Immature natural killer cell (primary cell): ENCODE measurements at regions not wholly inside any gene's neighbourhood (a gene's known extent, or its start where the extent isn't known, plus 50 kb on each side); places are given as distances from the start of the nearest gene placed in this dataset.

ENCODE experiments used
- DNase-seq, 3 donors: peaks; one replicate each; pipeline ENCODE4 v3.0.0; 2022; ENCODE audit warnings: mixed read lengths in 1 of 3
- H3K27ac Mint-ChIP-seq, 6 donors: one replicate each; pipeline ENCODE4 v1.8.0; 2020; ENCODE audit warnings: mixed read lengths in 6 of 6, mild to moderate bottlenecking in 5 of 6, inconsistent platforms in 4 of 6, moderate library complexity in 3 of 6
- H3K27me3 Mint-ChIP-seq, 3 donors: one replicate each; pipeline ENCODE4 v1.8.0; 2020 to 2021; ENCODE audit warnings: low read depth in 3 of 3, mild to moderate bottlenecking in 3 of 3, mixed read lengths in 3 of 3, moderate library complexity in 3 of 3, inconsistent platforms in 1 of 3
- H3K36me3 Mint-ChIP-seq, 3 donors: one replicate each; pipeline ENCODE4 v1.8.0; 2020; ENCODE audit warnings: mixed read lengths in 3 of 3, inconsistent platforms in 2 of 3, mild to moderate bottlenecking in 2 of 3
- H3K4me1 Mint-ChIP-seq, 2 donors: one replicate each; pipeline ENCODE4 v1.8.0; 2020; ENCODE audit warnings: inconsistent platforms in 2 of 2, mild to moderate bottlenecking in 2 of 2, mixed read lengths in 2 of 2, moderate library complexity in 1 of 2
- H3K4me3 Mint-ChIP-seq, 5 donors: one replicate each; pipeline ENCODE4 v1.8.0; 2020; ENCODE audit warnings: mild to moderate bottlenecking in 5 of 5, mixed read lengths in 5 of 5, inconsistent platforms in 3 of 5, moderate library complexity in 3 of 5
- H3K9me3 Mint-ChIP-seq, 6 donors: one replicate each; pipeline ENCODE4 v1.8.0; 2020; ENCODE audit warnings: mild to moderate bottlenecking in 6 of 6, mixed read lengths in 6 of 6, inconsistent platforms in 4 of 6, moderate library complexity in 3 of 6

DNA sequence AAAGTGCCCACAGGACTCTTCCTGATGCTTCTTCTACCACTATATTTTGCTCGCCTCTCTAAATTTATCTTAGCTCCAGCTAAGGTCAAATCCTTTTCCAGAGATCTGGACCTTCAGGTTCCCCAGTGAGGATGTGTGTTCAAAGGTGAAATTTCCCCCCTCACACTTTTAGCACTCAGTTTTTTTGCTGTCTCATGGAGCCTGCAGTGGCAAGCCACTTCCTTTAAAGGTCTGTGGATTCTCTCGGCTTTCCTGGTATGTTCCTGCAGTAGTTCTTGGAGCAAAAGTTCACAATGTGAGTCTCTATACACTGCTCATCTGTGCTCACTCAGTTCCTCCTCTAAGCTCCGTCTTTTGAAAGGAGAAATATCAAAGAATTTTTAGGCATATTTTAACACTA lies 181.4 kb downstream of the LURAP1L start:
- H3K4me3 Mint-ChIP-seq = no peak overlapping the region
- H3K27ac Mint-ChIP-seq = no peak overlapping the region
- H3K36me3 Mint-ChIP-seq = peaks cover 0 to 6% (median 0%) of the 10 kb centered on the region in 3 donors
- H3K4me1 Mint-ChIP-seq = no peaks in the 10 kb centered on the region
- DNase-seq = no peak
- peaks cover 0 to 10% (median 0%) of the 10 kb centered on the region in 3 donors for H3K27me3 Mint-ChIP-seq
- H3K9me3 Mint-ChIP-seq = peaks cover 20 to 60% (median 32%) of the 10 kb centered on the region in 6 donors

DNA sequence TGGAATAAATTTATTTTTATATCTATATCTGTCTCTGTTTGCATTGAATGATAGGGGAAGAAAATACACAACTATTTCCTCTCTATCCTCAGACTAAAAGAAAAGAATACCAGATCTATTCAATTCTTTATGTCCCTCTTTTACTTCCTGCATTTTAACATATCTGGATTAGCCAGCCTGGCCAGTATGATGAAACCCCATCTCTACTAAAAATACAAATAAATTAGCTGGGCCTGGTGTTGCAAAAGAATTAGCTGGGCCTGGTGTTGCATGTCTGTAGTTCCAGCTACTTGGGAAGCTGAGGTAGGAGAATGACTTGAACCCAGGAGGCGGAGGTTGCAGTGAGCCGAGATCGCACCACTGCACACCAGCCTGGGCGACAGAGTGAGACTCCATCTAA lies 182.0 kb downstream of the LURAP1L start:
- DNase-seq = no peak
- no peak overlapping the region for H3K4me3 Mint-ChIP-seq
- peaks cover 0 to 10% (median 0%) of the 10 kb centered on the region in 3 donors for H3K27me3 Mint-ChIP-seq
- no peaks in the 10 kb centered on the region for H3K4me1 Mint-ChIP-seq
- H3K36me3 Mint-ChIP-seq = peaks cover 0 to 6% (median 0%) of the 10 kb centered on the region in 3 donors
- H3K9me3 Mint-ChIP-seq = peaks cover 18 to 58% (median 30%) of the 10 kb centered on the region in 6 donors
- H3K27ac Mint-ChIP-seq = no peak overlapping the region

DNA sequence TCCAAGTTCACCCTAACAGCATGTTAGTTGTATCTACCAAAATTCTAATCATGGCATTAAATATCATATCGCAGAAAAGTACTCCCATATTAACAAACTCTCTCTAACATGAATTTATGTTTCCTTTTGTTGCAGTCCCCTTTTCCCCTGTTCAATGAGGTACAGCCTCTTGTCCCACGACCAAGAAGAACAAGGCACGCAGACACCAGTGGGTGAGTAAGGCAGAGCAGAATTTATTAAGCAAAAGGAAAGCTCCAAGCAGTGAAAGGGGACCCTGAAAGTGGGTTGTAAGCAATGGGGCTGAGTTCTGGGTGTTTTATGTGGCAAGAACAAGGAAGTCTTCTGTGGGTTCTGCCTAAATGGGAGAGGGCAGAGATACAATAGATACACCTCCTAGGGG lies 183.5 kb downstream of the LURAP1L start:
- Mint-ChIP-seq H3K27ac (no peak overlapping the region), H3K4me1 (no peaks in the 10 kb centered on the region), H3K27me3 (peaks cover 0 to 11% (median 1%) of the 10 kb centered on the region in 3 donors), H3K36me3 (peaks cover 0 to 6% (median 0%) of the 10 kb centered on the region in 3 donors), H3K4me3 (no peak overlapping the region), H3K9me3 (peaks cover 17 to 48% (median 25%) of the 10 kb centered on the region in 6 donors)
- DNase-seq = no peak

DNA sequence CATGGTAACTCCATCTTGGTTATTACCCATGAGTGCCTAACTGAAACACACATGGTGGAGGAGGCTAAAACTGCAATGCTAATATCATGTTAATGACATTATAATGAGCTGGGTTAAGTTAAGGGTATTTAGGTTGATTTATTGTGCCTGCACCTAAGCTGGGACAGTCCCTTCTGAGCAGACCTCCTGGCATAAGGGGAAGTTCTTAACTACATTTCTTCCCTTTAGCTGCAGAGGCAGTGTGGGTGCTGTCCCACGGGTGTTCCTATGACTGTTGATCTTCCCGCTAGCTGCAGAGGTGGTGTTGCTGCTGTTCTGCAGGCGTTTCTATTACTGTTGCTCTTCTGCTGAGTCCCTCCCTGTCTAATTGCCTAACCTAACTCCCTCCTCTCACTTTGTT lies 183.9 kb downstream of the LURAP1L start:
- Mint-ChIP-seq H3K4me1 (no peaks in the 10 kb centered on the region), H3K27ac (no peak overlapping the region), H3K4me3 (no peak overlapping the region), H3K36me3 (peaks cover 0 to 6% (median 0%) of the 10 kb centered on the region in 3 donors), H3K27me3 (peaks cover 0 to 11% (median 1%) of the 10 kb centered on the region in 3 donors), H3K9me3 (peaks cover 17 to 46% (median 23%) of the 10 kb centered on the region in 6 donors)
- DNase-seq = no peak

DNA sequence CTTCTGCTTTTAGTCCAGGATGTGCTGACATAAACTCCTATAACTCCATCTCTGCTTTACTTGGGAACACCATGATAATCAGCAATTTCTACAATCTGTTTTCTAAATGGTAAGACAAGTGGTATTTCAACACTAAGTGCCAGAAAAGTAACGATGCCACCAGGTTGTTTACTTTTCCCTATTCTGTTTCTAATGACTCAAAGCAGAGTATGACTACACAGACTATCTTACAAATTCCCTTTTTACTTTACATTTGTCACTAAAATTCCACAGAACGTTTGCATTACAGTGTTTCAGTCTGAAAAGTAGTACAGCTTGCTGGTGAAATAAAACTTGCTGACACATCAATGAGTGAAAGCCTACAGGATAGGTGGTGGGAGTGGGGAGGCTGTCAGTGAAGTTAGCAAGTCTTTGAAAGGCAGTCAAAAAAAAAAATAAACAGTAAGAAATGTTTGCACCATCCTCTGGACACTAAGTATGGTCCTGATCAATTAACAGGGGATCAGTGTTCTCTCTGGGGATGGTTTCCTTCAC lies 186.5 kb downstream of the LURAP1L start:
- Mint-ChIP-seq H3K9me3 (peaks cover 13 to 46% (median 20%) of the 10 kb centered on the region in 6 donors), H3K4me1 (no peaks in the 10 kb centered on the region), H3K36me3 (peaks cover 0 to 6% (median 0%) of the 10 kb centered on the region in 3 donors), H3K27ac (no peak overlapping the region), H3K4me3 (no peak overlapping the region), H3K27me3 (peaks cover 0 to 6% (median 1%) of the 10 kb centered on the region in 3 donors)
- DNase-seq = no peak

DNA sequence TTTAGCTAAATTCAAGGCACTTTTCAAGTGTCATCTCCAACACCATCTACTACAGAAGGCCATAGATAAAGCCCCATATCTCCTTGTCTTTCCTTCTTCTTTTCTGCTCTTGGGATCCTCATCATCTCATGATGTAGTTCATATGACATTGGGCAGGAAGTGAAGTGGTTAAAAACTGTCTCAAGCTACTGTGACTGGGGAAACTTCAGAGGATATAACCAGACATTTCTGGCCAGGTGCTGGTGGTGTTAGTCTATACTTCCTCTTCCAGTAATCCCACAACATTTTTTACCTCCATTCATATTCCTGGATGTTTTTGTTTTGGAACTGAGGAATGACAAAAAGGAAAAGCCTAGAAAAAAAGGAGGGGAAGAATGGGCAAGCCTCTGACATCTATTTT lies 188.7 kb downstream of the LURAP1L start:
- no peaks in the 10 kb centered on the region for H3K4me1 Mint-ChIP-seq
- peaks cover 6 to 39% (median 19%) of the 10 kb centered on the region in 6 donors for H3K9me3 Mint-ChIP-seq
- H3K27me3 Mint-ChIP-seq = peaks cover 0 to 6% (median 1%) of the 10 kb centered on the region in 3 donors
- no peak overlapping the region for H3K4me3 Mint-ChIP-seq
- no peaks in the 10 kb centered on the region for H3K36me3 Mint-ChIP-seq
- H3K27ac Mint-ChIP-seq = no peak overlapping the region
- DNase-seq = no peak

GRCh38 chr9:12964271-12964670 lies 189.5 kb downstream of the LURAP1L start:
- H3K36me3 Mint-ChIP-seq = no peaks in the 10 kb centered on the region
- no peaks in the 10 kb centered on the region for H3K4me1 Mint-ChIP-seq
- H3K27ac Mint-ChIP-seq = no peak overlapping the region
- no peak for DNase-seq
- H3K27me3 Mint-ChIP-seq = peaks cover 0 to 4% (median 1%) of the 10 kb centered on the region in 3 donors
- no peak overlapping the region for H3K4me3 Mint-ChIP-seq
- H3K9me3 Mint-ChIP-seq = peaks cover 4 to 34% (median 16%) of the 10 kb centered on the region in 6 donors

- no peak for DNase-seq
- Mint-ChIP-seq H3K27me3 (peaks cover 0 to 3% (median 1%) of the 10 kb centered on the region in 3 donors), H3K27ac (no peak overlapping the region)
Observed at GRCh38 chr9:12965303-12965702, 190.5 kb downstream of the LURAP1L start.

GRCh38 chr9:12968093-12968492 lies 193.3 kb downstream of the LURAP1L start:
- peaks cover 4 to 50% (median 23%) of the 10 kb centered on the region in 6 donors for H3K9me3 Mint-ChIP-seq
- H3K27me3 Mint-ChIP-seq = no peaks in the 10 kb centered on the region
- DNase-seq = no peak
- peaks cover 0 to 1% of the 10 kb centered on the region in 2 donors for H3K4me1 Mint-ChIP-seq
- no peaks in the 10 kb centered on the region for H3K36me3 Mint-ChIP-seq
- H3K27ac Mint-ChIP-seq = no peak overlapping the region
- H3K4me3 Mint-ChIP-seq = no peak overlapping the region

More at GRCh38 chr9:12965303-12965702, 190.5 kb downstream of the LURAP1L start:
- Mint-ChIP-seq H3K4me1 (no peaks in the 10 kb centered on the region), H3K36me3 (no peaks in the 10 kb centered on the region), H3K4me3 (no peak overlapping the region), H3K9me3 (peaks cover 4 to 36% (median 16%) of the 10 kb centered on the region in 6 donors)

DNA sequence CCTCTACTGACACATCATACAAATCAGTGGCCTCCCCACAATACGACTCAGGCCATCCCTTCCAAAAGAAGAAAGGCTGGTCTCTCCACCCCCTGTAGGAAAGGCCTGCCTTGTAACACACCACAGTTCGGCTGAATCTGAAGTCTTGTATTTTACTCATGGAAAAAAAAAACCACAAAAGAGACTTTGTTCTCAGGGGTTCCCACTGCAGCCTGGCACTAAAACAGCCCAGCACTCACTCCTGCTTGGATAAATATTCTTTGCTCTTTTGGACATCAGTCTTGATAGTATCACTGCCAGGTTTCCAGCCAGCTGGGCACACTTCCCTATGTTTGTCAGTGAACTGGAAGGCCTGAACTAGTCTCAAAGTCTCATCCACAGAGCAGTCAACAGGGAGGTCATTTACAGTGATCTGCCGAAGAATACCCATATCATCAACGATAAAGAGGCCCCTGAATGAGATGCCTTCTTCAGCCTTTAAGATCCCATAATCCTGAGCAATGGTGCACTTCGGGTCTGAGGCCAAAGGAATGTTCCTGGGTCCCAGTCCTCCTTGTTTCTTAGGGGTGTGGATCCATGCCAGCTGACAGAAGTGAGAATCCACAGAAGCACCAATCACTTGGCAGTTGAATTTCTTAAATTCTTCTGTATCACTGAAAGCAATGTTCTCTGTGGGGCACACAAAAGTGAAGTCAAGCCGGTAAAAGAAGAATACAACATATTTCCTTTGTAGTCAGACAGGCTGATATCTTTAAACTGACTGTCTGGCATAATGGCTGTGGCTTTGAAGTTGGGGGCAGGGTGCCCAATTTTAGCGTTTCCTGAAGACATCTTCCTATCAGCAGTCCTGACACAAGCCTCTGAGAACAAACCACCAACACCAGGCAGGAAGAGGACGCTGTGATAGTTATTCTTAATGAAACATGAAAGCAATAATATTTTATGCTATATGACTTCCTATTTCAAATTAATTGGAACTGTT lies 198.1 kb downstream of the LURAP1L start:
- H3K27me3 Mint-ChIP-seq = no peaks in the 10 kb centered on the region
- no peak overlapping the region for H3K4me3 Mint-ChIP-seq
- H3K36me3 Mint-ChIP-seq = peaks cover 0 to 2% (median 0%) of the 10 kb centered on the region in 3 donors
- peaks cover 4 to 54% (median 24%) of the 10 kb centered on the region in 6 donors for H3K9me3 Mint-ChIP-seq
- H3K27ac Mint-ChIP-seq = no peak overlapping the region
- DNase-seq = no peak
- peaks cover 0 to 1% of the 10 kb centered on the region in 2 donors for H3K4me1 Mint-ChIP-seq

DNA sequence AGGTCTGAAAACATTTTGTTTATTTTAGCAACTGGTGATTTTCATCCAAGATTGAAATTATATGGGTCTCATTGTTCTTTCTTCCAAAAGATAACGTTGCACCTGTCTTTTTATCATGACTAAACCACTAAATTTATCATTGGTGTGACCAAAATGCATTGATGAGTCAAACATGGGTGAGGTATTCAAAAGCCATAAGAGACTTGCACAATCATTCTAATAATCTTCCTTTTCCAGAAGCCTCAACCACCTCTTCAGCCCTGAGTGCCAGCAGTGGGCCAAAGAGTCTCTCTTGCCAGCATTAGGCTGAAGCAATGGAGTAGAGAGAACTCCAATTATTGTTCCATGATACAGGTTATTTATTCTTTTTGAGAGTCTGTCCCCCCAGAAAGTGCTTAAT lies 198.9 kb downstream of the LURAP1L start:
- peaks cover 0 to 6% (median 0%) of the 10 kb centered on the region in 3 donors for H3K36me3 Mint-ChIP-seq
- no peak for DNase-seq
- peaks cover 1 to 54% (median 21%) of the 10 kb centered on the region in 6 donors for H3K9me3 Mint-ChIP-seq
- H3K27ac Mint-ChIP-seq = no peak overlapping the region
- peaks cover 0 to 1% (median 0%) of the 10 kb centered on the region in 3 donors for H3K27me3 Mint-ChIP-seq
- no peak overlapping the region for H3K4me3 Mint-ChIP-seq
- H3K4me1 Mint-ChIP-seq = peaks cover 0 to 1% of the 10 kb centered on the region in 2 donors

DNA sequence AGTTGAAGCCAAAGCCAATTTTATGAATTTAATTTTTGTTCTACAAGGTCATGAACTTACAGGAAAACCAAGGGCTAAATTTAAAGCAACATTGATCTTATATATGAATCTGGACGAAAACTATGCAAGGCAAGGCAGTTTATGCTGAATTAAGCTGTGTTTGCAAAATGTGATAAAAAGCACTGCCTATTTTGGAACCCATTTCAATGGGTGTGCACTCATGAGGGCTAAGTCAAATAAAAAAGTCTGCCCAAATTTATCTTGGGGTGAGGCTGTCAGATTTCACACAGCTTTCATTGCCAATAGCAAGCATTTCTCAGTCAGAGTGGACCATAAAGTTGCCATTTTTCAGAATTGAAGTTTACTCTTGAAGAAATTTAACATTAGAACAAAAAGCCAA lies 199.9 kb downstream of the LURAP1L start:
- DNase-seq = no peak
- no peak overlapping the region for H3K27ac Mint-ChIP-seq
- H3K4me1 Mint-ChIP-seq = peaks cover 0 to 1% of the 10 kb centered on the region in 2 donors
- H3K4me3 Mint-ChIP-seq = no peak overlapping the region
- H3K9me3 Mint-ChIP-seq = peaks cover 1 to 56% (median 19%) of the 10 kb centered on the region in 6 donors
- peaks cover 0 to 6% (median 0%) of the 10 kb centered on the region in 3 donors for H3K36me3 Mint-ChIP-seq
- peaks cover 0 to 1% (median 0%) of the 10 kb centered on the region in 3 donors for H3K27me3 Mint-ChIP-seq

GRCh38 chr9:12975496-12975895 lies 200.7 kb downstream of the LURAP1L start:
- no peak overlapping the region for H3K4me3 Mint-ChIP-seq
- H3K27me3 Mint-ChIP-seq = peaks cover 0 to 1% (median 0%) of the 10 kb centered on the region in 3 donors
- peaks cover 0 to 6% (median 0%) of the 10 kb centered on the region in 3 donors for H3K36me3 Mint-ChIP-seq
- H3K9me3 Mint-ChIP-seq = peaks cover 7 to 58% (median 23%) of the 10 kb centered on the region in 6 donors
- no peak for DNase-seq
- H3K4me1 Mint-ChIP-seq = peaks cover 0 to 1% of the 10 kb centered on the region in 2 donors
- H3K27ac Mint-ChIP-seq = no peak overlapping the region
